Lower leg skin (tissue), 3 donors: ENCODE measurements at regions not wholly inside any gene's neighbourhood (a gene's known extent, or its start where the extent isn't known, plus 50 kb on each side); places are given as distances from the start of the nearest gene placed in this dataset.

Experiments
- CTCF ChIP-seq, 3 donors: fragments of 450-650 bp; IDR thresholded peaks; one replicate each; pipeline ENCODE4 v1.5.1; 2016; ENCODE audit warnings: antibody characterized with exemption in 3 of 3, mild to moderate bottlenecking in 3 of 3, moderate library complexity in 2 of 3
- POLR2A ChIP-seq, 2 donors: fragments of 450-650 bp; IDR thresholded peaks; one replicate each; pipeline ENCODE4 v1.6.1; 2016 to 2017; ENCODE audit warnings: antibody characterized with exemption in 2 of 2, mild to moderate bottlenecking in 1 of 2, moderate library complexity in 1 of 2

DNA sequence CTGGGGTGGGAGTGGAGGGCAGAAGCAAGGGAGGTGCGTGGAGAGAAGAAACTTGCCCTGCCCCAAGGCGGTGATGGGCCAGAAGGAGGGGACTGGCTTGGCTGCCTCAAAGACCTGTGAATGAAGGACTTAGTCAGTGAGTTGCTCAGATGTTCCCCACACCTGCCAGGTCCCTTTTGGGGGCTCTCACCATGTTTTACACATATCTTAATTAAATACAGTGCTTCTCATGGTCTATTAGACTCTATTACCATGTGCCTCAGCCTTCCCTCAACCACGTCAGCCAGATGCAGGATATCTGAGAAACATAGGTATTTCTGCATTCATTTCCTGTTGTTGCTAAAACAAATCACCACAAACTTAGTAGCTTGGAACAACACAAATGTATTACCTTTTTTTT is 429.5 kb downstream of the BUD13 start:
- TF ChIP-seq CTCF (IDR thresholded peaks at IDR 0.05) (no peak), POLR2A (IDR thresholded peaks at IDR 0.05) (no peak)
